C4-2B (cell line): ENCODE measurements at regions not wholly inside any gene's neighbourhood (a gene's known extent, or its start where the extent isn't known, plus 50 kb on each side); places are given as distances from the start of the nearest gene placed in this dataset.
"Not testable (repeated sequence)": the region's sequence is repeated elsewhere in the genome, so short reads cannot be mapped to it uniquely, and the experiment has no call there.

Experiments
- H3K27ac ChIP-seq: fragments of 450-650 bp; 2 replicates; pipeline ENCODE4 v1.5.1; 2017
- ZFX ChIP-seq: fragments of 450-650 bp; IDR thresholded peaks from 2 replicates; pipeline ENCODE4 v1.6.1; 2017
- TF ChIP-seq, protein P1 (sequence below): fragments of 450-650 bp; conservative IDR thresholded peaks from 2 replicates; pipeline ENCODE4 v1.5.1; 2017; ENCODE audit warnings: mild to moderate bottlenecking

- no peak overlapping the region for H3K27ac ChIP-seq
- no peak for TF ChIP-seq ZFX
These were observed 56.7 kb upstream of the CTNNA1 start for GRCh38 chr5:138696501-138696900.

- TF ChIP-seq, protein P1, sequence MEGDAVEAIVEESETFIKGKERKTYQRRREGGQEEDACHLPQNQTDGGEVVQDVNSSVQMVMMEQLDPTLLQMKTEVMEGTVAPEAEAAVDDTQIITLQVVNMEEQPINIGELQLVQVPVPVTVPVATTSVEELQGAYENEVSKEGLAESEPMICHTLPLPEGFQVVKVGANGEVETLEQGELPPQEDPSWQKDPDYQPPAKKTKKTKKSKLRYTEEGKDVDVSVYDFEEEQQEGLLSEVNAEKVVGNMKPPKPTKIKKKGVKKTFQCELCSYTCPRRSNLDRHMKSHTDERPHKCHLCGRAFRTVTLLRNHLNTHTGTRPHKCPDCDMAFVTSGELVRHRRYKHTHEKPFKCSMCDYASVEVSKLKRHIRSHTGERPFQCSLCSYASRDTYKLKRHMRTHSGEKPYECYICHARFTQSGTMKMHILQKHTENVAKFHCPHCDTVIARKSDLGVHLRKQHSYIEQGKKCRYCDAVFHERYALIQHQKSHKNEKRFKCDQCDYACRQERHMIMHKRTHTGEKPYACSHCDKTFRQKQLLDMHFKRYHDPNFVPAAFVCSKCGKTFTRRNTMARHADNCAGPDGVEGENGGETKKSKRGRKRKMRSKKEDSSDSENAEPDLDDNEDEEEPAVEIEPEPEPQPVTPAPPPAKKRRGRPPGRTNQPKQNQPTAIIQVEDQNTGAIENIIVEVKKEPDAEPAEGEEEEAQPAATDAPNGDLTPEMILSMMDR: no peak
- TF ChIP-seq ZFX: no peak
- no peak overlapping the region for H3K27ac ChIP-seq
These were observed 57.4 kb upstream of the CTNNA1 start for GRCh38 chr5:138695781-138696180.

- no peak for TF ChIP-seq ZFX
- TF ChIP-seq, protein P1: no peak
- no peak overlapping the region for H3K27ac ChIP-seq
These were observed 59.1 kb upstream of the CTNNA1 start for GRCh38 chr5:138694146-138694545.

GRCh38 chr5:138692370-138692769 lies 60.9 kb upstream of the CTNNA1 start:
- H3K27ac ChIP-seq: no peak overlapping the region
- no peak for TF ChIP-seq ZFX
- TF ChIP-seq, protein P1: no peak

- TF ChIP-seq, protein P1: no peak
- no peak for TF ChIP-seq ZFX
These were observed 66.6 kb upstream of the CTNNA1 start for GRCh38 chr5:138686668-138687067.

DNA sequence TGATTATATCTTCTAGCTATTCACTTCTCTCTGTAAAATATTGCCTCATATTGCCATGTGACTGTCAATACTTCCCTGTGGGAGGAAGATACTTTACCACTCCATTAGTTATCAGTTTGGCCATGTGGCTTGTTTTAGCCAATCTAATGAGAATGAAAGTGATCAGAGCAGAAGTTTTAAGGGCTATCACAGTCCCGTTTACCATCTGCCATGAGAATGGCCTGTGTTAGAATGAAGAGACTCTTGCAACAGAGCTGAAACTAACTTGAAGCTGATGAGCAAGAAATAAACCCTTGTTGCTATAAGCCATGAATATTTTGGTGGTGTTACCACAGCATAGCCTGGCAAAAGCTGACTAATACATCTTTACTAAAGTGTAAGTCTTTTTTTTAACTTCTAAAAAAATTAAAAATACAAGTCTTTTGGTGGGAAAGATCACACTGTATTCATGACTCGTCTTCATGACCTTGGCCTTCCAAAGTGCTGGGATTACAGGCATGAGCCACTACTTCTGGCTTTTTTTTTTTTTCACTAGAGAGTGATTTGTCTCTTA lies 68.0 kb upstream of the CTNNA1 start:
- TF ChIP-seq, protein P1: no peak
- TF ChIP-seq ZFX: no peak
- H3K27ac ChIP-seq: no peak overlapping the region

More at GRCh38 chr5:138686668-138687067, 66.6 kb upstream of the CTNNA1 start:
- no peak overlapping the region for H3K27ac ChIP-seq

GRCh38 chr5:138682462-138682861 lies 70.8 kb upstream of the CTNNA1 start:
- H3K27ac ChIP-seq: not testable (repeated sequence)

DNA sequence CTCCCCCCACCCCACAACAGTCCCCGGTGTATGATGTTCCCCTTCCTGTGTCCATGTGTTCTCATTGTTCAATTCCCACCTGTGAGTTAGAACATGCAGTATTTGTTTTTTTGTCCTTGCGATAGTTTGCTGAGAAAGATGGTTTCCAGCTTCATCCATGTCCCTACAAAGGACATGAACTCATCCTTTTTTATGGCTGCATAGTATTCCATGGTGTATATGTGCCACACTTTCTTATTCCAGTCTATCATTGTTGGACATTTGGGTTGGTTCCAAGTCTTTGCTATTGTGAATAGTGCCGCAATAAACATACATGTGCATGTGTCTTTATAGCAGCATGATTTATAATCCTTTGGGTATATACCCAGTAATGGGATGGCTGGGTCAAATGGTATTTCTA lies 74.4 kb upstream of the CTNNA1 start:
- H3K27ac ChIP-seq: not testable (repeated sequence)

DNA sequence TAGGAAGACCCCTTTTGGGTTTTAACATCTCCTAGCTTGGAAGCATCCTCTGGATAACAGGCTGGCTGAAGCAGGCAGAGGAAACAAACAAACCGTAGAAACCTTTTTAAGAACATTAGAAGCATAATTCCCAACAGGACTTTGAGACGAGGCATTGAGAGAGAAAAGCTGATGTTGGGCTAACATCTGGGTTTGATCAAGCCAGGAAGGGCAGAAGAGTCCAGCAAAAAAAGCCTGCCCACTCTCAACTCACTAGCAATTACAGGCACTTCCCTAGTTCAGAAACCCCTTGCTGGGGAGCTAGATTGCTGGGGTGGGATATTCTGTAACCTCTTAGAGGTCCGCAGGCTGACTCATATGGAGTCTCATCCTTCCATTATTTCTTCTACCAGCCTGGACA lies 75.4 kb upstream of the CTNNA1 start:
- no peak overlapping the region for H3K27ac ChIP-seq
- no peak for TF ChIP-seq ZFX
- TF ChIP-seq, protein P1: no peak
